GM04503 (cell line): ENCODE measurements at regions not wholly inside any gene's neighbourhood (a gene's known extent, or its start where the extent isn't known, plus 50 kb on each side); places are given as distances from the start of the nearest gene placed in this dataset.
"Not testable (repeated sequence)": the region's sequence is repeated elsewhere in the genome, so short reads cannot be mapped to it uniquely, and the experiment has no call there.

Source experiments
- DNase-seq: peaks from one replicate; pipeline ENCODE4 v3.0.0-alpha.2; 2012; ENCODE audit warnings: low read depth

- DNase-seq: not testable (repeated sequence)
These were observed 173.4 kb upstream of the PLGLB2 start for GRCh38 chr2:87574193-87575119.

- not testable (repeated sequence) for DNase-seq
These were observed 172.7 kb upstream of the PLGLB2 start for GRCh38 chr2:87575138-87575537.

- DNase-seq: not testable (repeated sequence)
These were observed 170.5 kb upstream of the PLGLB2 start for GRCh38 chr2:87577358-87577757.

GRCh38 chr2:87582152-87582551 lies 165.7 kb upstream of the PLGLB2 start:
- DNase-seq: not testable (repeated sequence)

- DNase-seq: not testable (repeated sequence)
These were observed 165.3 kb upstream of the PLGLB2 start for GRCh38 chr2:87582579-87582978.

- DNase-seq: not testable (repeated sequence)
These were observed 164.5 kb upstream of the PLGLB2 start for GRCh38 chr2:87583370-87583769.

GRCh38 chr2:87583803-87584202 lies 164.1 kb upstream of the PLGLB2 start:
- not testable (repeated sequence) for DNase-seq

- not testable (repeated sequence) for DNase-seq
These were observed 163.5 kb upstream of the PLGLB2 start for GRCh38 chr2:87584268-87584906.

- DNase-seq: not testable (repeated sequence)
These were observed 160.0 kb upstream of the PLGLB2 start for GRCh38 chr2:87587934-87588333.

GRCh38 chr2:87592974-87593373 lies 154.9 kb upstream of the PLGLB2 start:
- DNase-seq: not testable (repeated sequence)

- DNase-seq: not testable (repeated sequence)
These were observed 153.9 kb upstream of the PLGLB2 start for GRCh38 chr2:87593784-87594610.

GRCh38 chr2:87594611-87594992 lies 153.3 kb upstream of the PLGLB2 start:
- not testable (repeated sequence) for DNase-seq

GRCh38 chr2:87595017-87595416 lies 152.9 kb upstream of the PLGLB2 start:
- DNase-seq: not testable (repeated sequence)

GRCh38 chr2:87600961-87601360 lies 146.9 kb upstream of the PLGLB2 start:
- DNase-seq: not testable (repeated sequence)

- not testable (repeated sequence) for DNase-seq
These were observed 145.8 kb upstream of the PLGLB2 start for GRCh38 chr2:87602118-87602517.

- not testable (repeated sequence) for DNase-seq
These were observed 145.2 kb upstream of the PLGLB2 start for GRCh38 chr2:87602728-87603127.

GRCh38 chr2:87603418-87604278 lies 144.2 kb upstream of the PLGLB2 start:
- not testable (repeated sequence) for DNase-seq

- not testable (repeated sequence) for DNase-seq
These were observed 143.5 kb upstream of the PLGLB2 start for GRCh38 chr2:87604279-87604818.

GRCh38 chr2:87604980-87605379 lies 142.9 kb upstream of the PLGLB2 start:
- not testable (repeated sequence) for DNase-seq

- not testable (repeated sequence) for DNase-seq
These were observed 139.3 kb upstream of the PLGLB2 start for GRCh38 chr2:87608377-87609166.
